Stimulated activated CD8-positive, alpha-beta memory T cell treated with anti-CD3 and anti-CD28 coated beads, Interleukin-7, amount 100 ng/mL, for 48 hours (primary cell): ENCODE measurements at regions not wholly inside any gene's neighbourhood (a gene's known extent, or its start where the extent isn't known, plus 50 kb on each side); places are given as distances from the start of the nearest gene placed in this dataset.

Experiments
- DNase-seq, 2 donors: peaks; one replicate each; pipeline ENCODE4 v3.0.0-alpha.2; 2020; ENCODE audit warnings: low read depth in 1 of 2; ENCODE audit errors: extremely low read depth in 1 of 2

- no peak for DNase-seq
Observed at GRCh38 chr13:73428137-73428536, 369.3 kb downstream of the KLF5 start.

GRCh38 chr13:73422973-73423372 is 364.2 kb downstream of the KLF5 start:
- DNase-seq, result no peak

DNA sequence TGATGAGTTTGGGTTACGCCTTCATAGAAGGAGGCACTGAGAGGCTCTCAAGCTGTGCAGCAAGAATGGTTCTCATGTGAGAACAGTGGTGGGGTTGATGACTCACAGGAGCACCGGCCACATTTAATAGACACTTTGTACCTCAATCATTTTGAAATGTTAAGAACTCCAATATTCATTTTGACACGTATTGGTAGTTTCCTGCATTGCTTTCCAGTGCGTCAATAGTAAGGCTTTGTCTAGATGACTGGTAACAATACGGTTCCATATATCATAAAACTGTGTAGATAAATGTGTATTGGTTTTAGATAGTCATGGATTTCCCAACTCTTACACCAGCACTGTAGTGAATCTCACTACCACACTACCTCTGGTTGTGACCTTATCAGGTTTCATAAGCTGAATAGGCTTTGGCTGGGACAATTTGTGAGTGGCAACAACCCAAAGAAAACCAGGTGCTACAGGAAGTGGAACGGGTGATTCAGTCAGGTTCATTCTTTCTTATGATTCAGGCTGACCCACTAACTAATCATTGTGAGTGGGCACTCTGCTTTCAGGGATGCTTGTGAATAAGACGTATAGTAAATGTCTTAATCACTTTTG is 362.6 kb downstream of the KLF5 start:
- DNase-seq, result peak in 1 of 2 donors; percentile 44

DNA sequence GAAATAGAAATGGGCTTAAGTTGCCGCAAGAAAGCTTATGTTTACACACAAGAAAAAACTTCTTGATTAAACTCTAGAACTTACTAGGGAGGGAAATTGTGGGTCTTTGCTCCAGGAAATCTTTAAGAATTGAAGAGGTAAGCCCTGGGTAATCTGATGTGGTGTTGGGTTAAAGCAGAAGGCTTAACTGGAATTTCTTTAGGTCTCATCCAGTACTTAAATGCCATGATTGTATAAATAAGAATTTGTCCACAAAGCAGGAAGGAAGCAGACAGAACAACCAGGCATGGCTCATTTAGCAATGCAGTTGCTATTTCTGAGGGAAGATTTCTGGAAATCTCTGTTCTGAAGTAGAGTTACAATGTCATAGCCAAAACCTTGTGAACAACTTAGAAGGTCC is 360.4 kb downstream of the KLF5 start:
- no peak for DNase-seq

GRCh38 chr13:73417012-73417615 is 358.3 kb downstream of the KLF5 start:
- no peak for DNase-seq

GRCh38 chr13:73416093-73416492 is 357.3 kb downstream of the KLF5 start:
- no peak for DNase-seq

DNA sequence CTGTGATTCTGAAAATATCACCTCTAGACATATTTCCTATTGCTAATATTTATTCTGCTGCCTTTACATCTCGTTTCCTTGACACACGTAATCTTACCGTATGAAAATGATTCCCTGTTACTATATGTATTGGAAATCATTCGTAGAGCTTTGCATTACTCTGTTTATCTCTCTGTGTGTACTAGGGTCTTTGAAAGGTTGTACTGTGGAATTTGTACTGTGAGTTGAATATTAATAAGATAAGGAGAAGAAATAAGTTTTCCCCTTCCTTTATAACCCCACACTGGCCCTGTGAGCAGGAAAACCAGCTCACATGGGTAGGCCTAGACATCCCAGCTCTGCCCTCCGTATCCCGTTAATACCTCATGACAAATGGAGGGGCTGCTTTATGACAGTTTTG is 354.9 kb downstream of the KLF5 start:
- no peak for DNase-seq

DNA sequence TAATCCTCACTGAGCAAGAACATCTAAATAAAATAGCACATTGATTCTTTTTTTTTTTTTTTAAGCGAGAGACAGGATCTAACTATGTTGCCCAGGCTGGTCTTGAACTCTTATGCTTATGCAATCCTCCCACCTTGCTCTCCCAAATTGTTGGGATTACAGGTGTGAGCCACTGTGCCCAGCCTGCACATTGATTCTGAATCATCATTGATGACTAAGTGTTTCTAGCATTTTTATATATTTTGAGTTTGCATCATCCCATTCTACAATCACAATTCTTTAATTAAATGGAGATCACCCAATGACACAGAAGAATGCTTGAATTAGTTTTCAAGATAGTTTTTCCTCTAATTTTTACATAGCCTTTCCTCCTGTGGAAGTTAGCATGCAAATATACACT is 354.1 kb downstream of the KLF5 start:
- DNase-seq, result no peak

- no peak for DNase-seq
Observed at GRCh38 chr13:73411067-73411809, 352.4 kb downstream of the KLF5 start.

DNA sequence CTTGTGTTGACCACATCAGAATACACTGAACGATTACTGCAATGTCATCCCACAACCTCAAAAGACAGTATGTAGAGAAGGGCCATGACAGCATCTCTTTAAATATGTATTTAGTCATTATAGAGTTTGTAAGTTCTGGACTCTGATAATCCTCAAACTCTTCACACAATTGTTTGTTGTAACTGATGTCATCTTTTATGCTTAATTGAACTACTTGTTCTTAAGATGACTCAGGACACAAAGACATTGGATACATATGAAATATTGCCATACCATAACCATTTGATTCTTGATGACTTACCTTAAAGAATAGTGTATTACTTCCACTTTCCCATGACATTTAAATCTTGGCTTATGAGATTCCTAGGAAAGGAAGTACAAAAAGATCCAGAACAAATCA is 347.6 kb downstream of the KLF5 start:
- DNase-seq, result no peak

GRCh38 chr13:73404581-73404980 is 345.8 kb downstream of the KLF5 start:
- DNase-seq, result no peak

DNA sequence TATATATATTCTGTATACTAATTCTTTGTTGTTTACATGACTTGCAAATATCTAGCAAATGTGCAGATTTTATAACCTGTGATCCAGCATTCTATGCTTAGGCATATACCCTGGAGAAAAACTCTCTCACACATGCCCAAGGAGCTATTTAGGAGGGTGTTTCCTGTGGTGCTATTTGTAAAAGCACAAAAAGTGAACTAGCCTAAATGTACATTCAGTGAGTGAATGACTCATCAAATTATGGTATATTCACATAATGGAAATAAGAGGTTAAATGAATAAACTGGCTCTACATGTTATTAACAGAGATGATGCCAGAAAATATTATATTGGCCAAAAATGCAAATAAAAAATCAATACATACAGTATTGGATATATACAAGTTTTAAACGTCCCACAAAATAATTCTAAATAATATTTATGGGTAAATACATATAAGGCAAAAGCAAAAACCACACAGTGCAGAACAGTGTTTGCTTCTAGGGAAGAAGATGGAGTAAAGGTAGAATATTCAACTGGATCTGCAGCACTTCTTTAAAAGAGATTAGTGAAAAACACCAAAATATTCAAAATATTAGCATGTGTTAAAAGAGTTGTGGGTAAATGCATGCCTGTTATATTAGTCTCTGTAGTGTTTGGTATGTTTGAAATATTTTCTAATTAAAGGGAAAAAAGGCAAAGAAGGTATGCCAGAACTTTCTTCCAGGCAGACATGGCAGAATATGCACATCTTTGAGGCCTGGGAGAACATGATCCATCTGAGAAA is 344.7 kb downstream of the KLF5 start:
- DNase-seq, result no peak

GRCh38 chr13:73401769-73402168 is 343.0 kb downstream of the KLF5 start:
- no peak for DNase-seq

DNA sequence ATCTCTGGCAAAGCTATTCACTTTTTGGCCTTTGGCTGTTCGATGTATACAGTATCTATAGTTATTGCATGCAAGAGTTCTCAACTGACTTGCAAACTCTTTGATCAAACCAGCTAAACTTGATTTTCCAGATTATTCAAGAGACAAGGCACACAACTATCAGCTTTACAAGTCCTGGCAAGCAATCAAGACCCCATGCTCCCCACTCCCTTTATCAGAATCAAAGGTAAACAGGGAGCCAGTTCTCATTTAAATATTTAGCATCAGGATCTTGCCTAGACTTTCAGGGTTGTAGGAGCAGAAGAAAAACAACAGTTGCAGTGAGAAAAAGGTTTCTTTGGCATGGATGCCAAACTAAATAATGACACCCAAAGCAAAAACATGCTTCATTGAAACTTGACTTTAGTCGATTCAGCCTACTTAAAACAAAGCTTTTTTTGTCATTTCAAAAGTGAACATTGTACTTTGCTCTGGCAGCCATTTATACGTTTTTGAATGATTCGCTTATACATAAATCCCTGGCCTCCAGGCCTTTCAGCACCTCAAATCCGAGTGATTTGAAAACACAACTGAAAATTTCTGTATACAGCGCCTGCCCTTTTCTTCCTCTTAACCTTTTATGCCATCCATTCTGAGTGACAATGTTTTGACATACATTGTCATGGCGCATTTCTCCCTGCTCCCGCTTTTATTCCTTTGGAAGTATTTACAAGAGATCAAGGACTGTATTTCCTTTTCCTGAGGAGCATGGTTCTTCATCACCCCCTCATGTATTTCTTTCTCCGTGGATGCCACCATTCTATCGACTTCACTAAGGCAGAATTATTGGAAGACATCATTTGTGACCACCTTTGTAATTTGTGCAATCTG is 340.8 kb downstream of the KLF5 start:
- no peak for DNase-seq

DNA sequence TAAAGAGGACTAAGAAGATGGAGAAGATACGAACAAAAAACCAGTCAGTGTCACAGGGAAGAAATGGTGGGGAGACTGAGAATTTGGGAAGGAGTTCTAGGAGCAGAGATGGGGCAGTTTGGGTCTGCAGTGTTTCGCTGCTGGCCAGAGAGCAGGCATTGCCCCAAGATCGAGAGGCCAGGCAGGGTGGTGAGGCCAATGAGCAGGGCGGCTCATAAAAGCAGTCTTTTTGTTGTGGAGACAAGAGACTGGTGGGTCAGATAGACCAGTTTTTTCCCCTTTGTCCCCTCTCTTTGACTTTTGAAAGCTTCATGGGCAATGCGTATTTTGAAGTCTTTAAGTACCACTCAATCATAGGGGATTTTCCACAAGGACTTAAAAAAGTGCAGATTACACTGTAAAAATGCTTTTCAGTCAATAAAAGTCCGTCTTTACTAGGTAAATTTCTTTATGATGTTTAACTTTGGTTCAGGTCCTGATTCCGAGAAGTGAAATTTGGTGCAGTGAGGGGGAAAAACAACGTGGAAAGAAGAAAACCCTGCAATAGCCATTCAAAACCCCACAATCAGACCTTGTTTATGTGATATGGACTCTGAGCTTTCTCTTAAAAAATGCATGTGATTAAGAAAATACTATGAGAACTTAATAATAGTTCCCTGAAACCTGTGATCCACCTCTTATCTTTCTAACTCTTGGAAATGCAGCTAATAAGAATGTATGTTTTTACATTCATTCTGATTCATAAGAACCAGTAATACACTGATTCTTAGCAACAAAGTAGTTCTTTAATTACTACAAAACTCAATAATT is 338.9 kb downstream of the KLF5 start:
- no peak for DNase-seq

DNA sequence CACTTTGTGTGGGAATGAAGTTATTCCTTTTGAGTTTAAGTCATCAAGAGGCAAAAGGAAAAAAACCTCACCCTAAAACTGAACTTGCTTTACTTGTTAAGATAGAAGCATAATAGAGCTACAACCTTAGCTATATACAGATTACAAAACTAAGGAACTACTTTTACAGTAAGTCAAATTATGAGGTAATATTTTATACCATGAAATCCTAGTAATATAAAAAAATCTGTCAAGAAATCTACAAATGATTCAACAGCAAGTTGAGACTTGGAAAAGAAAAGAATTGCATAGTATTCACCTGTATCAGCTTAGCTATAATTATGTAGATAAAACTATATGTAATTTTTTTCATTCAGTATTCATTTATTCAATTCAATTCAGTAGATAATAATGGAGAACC is 335.3 kb downstream of the KLF5 start:
- no peak for DNase-seq

GRCh38 chr13:73390100-73390499 is 331.3 kb downstream of the KLF5 start:
- DNase-seq, result no peak

- no peak for DNase-seq
Observed at GRCh38 chr13:73388586-73388985, 329.8 kb downstream of the KLF5 start.

DNA sequence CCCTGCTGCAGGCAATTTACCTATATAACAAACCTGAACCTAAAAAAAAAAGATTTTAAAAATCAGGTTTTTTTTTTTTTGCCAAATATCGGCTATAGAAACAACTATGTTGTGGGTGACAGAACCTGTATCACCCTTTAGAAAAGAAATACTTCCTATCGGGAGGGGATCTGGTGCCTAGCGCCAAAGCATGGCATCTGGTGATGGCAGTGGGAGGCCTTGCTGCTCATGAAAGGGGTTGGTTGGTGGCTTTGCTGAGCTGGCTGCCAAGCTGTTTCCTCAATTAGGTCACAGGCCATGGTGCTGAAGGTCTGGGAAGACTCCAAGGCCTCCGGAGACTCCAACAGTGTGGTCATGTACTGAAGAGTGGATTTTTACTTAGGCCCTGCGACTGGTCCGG is 328.5 kb downstream of the KLF5 start:
- no peak for DNase-seq

- DNase-seq, result no peak
Observed at GRCh38 chr13:73385848-73386247, 327.0 kb downstream of the KLF5 start.
